ENCODE measurements at regions not wholly inside any gene's neighbourhood (a gene's known extent, or its start where the extent isn't known, plus 50 kb on each side); places are given as distances from the start of the nearest gene placed in this dataset.
"Not testable (repeated sequence)": the region's sequence is repeated elsewhere in the genome, so short reads cannot be mapped to it uniquely, and the experiment has no call there.

GRCh38 chr3:20924646-20925385, 738.8 kb upstream of the SGO1 start:
- CTCF ChIA-PET = interaction anchor here (0.8 to 1.3 kb wide), 2 partner anchors 413 to 597 kb away, joined by 3 to 5 read pairs; no protein-coding TSS in a partner anchor
- Mint-ChIP-seq H3K36me3 (ENCODE audit: insufficient read depth, unreplicated experiment) (no peaks in the 10 kb centered on the region), H3K27me3 (ENCODE audit: insufficient read depth, unreplicated experiment) (no peaks in the 10 kb centered on the region), H3K27ac (ENCODE audit: low read depth, unreplicated experiment) (no peak overlapping the region), H3K4me3 (ENCODE audit: unreplicated experiment) (no peak overlapping the region), H3K9me3 (ENCODE audit: unreplicated experiment) (no peaks in the 10 kb centered on the region), H3K4me1 (ENCODE audit: insufficient read depth, unreplicated experiment) (no peaks in the 10 kb centered on the region)
- POLR2A ChIA-PET = interaction anchor here (0.5 kb wide), 1 partner anchor 1177 kb away, joined by 4 read pairs; no protein-coding TSS in a partner anchor
- intact Hi-C loops (cut with micrococcal nuclease) = no loop called here
- BruUV-seq (replicated peaks) = no TSS peak
- DNase-seq (ENCODE audit: unreplicated experiment) = no peak
- TF ChIP-seq, protein P1, sequence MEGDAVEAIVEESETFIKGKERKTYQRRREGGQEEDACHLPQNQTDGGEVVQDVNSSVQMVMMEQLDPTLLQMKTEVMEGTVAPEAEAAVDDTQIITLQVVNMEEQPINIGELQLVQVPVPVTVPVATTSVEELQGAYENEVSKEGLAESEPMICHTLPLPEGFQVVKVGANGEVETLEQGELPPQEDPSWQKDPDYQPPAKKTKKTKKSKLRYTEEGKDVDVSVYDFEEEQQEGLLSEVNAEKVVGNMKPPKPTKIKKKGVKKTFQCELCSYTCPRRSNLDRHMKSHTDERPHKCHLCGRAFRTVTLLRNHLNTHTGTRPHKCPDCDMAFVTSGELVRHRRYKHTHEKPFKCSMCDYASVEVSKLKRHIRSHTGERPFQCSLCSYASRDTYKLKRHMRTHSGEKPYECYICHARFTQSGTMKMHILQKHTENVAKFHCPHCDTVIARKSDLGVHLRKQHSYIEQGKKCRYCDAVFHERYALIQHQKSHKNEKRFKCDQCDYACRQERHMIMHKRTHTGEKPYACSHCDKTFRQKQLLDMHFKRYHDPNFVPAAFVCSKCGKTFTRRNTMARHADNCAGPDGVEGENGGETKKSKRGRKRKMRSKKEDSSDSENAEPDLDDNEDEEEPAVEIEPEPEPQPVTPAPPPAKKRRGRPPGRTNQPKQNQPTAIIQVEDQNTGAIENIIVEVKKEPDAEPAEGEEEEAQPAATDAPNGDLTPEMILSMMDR (IDR thresholded peaks at IDR 0.05; ENCODE audit: unreplicated experiment) = no peak

DNA sequence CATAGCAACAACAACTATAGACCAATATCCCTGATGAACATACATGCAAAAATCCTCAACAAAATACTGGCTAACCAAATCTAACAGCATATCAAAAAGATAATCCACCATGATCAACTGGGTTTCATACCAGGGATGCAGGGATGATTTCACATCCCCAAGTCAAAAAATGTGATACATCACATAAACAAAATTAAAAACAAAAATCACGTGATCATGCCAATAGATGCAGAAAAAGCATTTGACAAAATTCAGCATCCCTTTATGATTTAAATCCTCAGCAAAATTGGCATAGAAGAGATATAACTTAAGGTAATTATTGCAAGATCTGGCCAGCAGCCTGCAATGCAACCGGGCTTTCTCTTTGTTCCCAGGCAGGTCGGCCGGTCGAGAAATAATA, 735.1 kb upstream of the SGO1 start:
- H3K27me3 Mint-ChIP-seq (ENCODE audit: insufficient read depth, unreplicated experiment); POLR2A ChIA-PET; H3K4me3 Mint-ChIP-seq (ENCODE audit: unreplicated experiment); CTCF ChIA-PET; H3K4me1 Mint-ChIP-seq (ENCODE audit: insufficient read depth, unreplicated experiment); H3K9me3 Mint-ChIP-seq (ENCODE audit: unreplicated experiment); intact Hi-C loops (cut with micrococcal nuclease); H3K36me3 Mint-ChIP-seq (ENCODE audit: insufficient read depth, unreplicated experiment); H3K27ac Mint-ChIP-seq (ENCODE audit: low read depth, unreplicated experiment); BruUV-seq (replicated peaks); DNase-seq (ENCODE audit: unreplicated experiment): not testable (repeated sequence)

DNA sequence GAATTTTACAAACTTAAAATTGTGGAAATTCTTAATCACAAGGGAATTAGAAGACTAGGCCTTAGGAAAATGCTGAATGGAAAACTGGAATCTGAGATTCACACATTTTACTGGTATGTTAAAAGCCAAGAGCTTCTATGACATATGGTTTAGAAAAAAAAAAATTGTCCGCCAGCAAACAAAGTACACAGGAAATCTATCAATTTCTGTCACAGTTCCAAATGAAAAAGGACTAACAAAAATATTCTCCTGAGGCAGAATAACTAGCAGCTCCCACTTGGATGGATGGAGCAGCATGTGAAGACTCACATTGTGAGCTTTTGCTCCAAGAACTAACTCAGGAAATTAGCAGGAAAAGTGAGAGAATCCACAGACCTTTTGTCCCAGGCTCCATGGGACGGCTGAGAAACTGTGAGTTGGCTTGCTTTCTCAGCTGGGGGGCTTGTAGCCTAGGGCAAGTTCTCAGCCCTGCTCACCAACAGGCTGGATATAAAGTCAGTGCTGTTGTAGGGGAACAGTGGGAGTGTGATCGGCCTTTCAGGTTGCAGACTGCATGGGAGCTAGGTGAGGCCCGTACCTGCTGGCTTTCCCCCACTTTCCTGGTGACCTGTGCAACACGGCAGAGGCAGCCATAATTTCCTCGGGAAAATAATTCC, 731.1 kb upstream of the SGO1 start:
- Mint-ChIP-seq H3K27me3 (ENCODE audit: insufficient read depth, unreplicated experiment) (no peaks in the 10 kb centered on the region), H3K4me3 (ENCODE audit: unreplicated experiment) (no peak overlapping the region), H3K36me3 (ENCODE audit: insufficient read depth, unreplicated experiment) (no peaks in the 10 kb centered on the region), H3K9me3 (ENCODE audit: unreplicated experiment) (no peaks in the 10 kb centered on the region), H3K27ac (ENCODE audit: low read depth, unreplicated experiment) (no peak overlapping the region), H3K4me1 (ENCODE audit: insufficient read depth, unreplicated experiment) (no peaks in the 10 kb centered on the region)
- no peak for DNase-seq (ENCODE audit: unreplicated experiment)
- TF ChIP-seq, protein P1 (IDR thresholded peaks at IDR 0.05; ENCODE audit: unreplicated experiment) = no peak
- ChIA-PET CTCF (interaction anchor here (0.8 kb wide), 1 partner anchor 13 kb away, joined by 7 read pairs; no protein-coding TSS in a partner anchor), POLR2A (no interaction called here)
- no TSS peak for BruUV-seq (replicated peaks)
- intact Hi-C loops (cut with micrococcal nuclease) = no loop called here

- Mint-ChIP-seq H3K27ac (ENCODE audit: low read depth, unreplicated experiment) (no peak overlapping the region), H3K9me3 (ENCODE audit: unreplicated experiment) (no peaks in the 10 kb centered on the region), H3K4me3 (ENCODE audit: unreplicated experiment) (no peak overlapping the region), H3K36me3 (ENCODE audit: insufficient read depth, unreplicated experiment) (no peaks in the 10 kb centered on the region), H3K4me1 (ENCODE audit: insufficient read depth, unreplicated experiment) (no peaks in the 10 kb centered on the region), H3K27me3 (ENCODE audit: insufficient read depth, unreplicated experiment) (no peaks in the 10 kb centered on the region)
- CTCF ChIA-PET = no interaction called here
- intact Hi-C loops (cut with micrococcal nuclease) = no loop called here
- TF ChIP-seq, protein P1 (IDR thresholded peaks at IDR 0.05; ENCODE audit: unreplicated experiment) = no peak
- DNase-seq (ENCODE audit: unreplicated experiment) = no peak
- BruUV-seq (replicated peaks) = no TSS peak
- POLR2A ChIA-PET = interaction anchor here (0.5 kb wide), 1 partner anchor 604 kb away, joined by 3 read pairs; no protein-coding TSS in a partner anchor
Observed at GRCh38 chr3:20914310-20914709, 728.3 kb upstream of the SGO1 start.
